ENCODE measurements at regions not wholly inside any gene's neighbourhood (a gene's known extent, or its start where the extent isn't known, plus 50 kb on each side); places are given as distances from the start of the nearest gene placed in this dataset.

GRCh38 chr17:65449495-65449894, 112.0 kb downstream of the AXIN2 start:
- no peak for DNase-seq (ENCODE audit: low spot score in 2 of 2)
- TF ChIP-seq POLR2A (IDR thresholded peaks at IDR 0.05): no peak
- no peak for TF ChIP-seq CTCF (IDR thresholded peaks at IDR 0.05)
- H3K4me3 ChIP-seq (ENCODE audit: low read depth, poor library complexity, severe bottlenecking): no peak overlapping the region
- WGBS, 2 donors: 81 to 91% methylated on average over 4 of the region's 4 CpGs
- intact Hi-C loops (cut with DNase I; ENCODE audit: low total_unique reads): no loop called here

GRCh38 chr17:65447823-65448222, 113.6 kb downstream of the AXIN2 start:
- H3K4me3 ChIP-seq (ENCODE audit: low read depth, poor library complexity, severe bottlenecking): no peak overlapping the region
- TF ChIP-seq CTCF (IDR thresholded peaks at IDR 0.05) (no peak), POLR2A (IDR thresholded peaks at IDR 0.05) (no peak)
- intact Hi-C loops (cut with DNase I; ENCODE audit: low total_unique reads): no loop called here
- WGBS, 2 donors: 0 to 13% methylated on average over 2 of the region's 2 CpGs
- DNase-seq (ENCODE audit: low spot score in 2 of 2): no peak

- intact Hi-C loops (cut with DNase I; ENCODE audit: low total_unique reads): no loop called here
- DNase-seq (ENCODE audit: low spot score in 2 of 2): peak; percentile 67 to 77
- 65 to 71% methylated on average over 6 of the region's 6 CpGs for WGBS, 2 donors
- TF ChIP-seq POLR2A (IDR thresholded peaks at IDR 0.05) (no peak), CTCF (IDR thresholded peaks at IDR 0.05) (no peak)
- H3K4me3 ChIP-seq (ENCODE audit: low read depth, poor library complexity, severe bottlenecking): no peak overlapping the region
These were observed 114.5 kb downstream of the AXIN2 start for GRCh38 chr17:65446838-65447526.

- TF ChIP-seq CTCF (IDR thresholded peaks at IDR 0.05) (no peak), POLR2A (IDR thresholded peaks at IDR 0.05) (no peak)
- H3K4me3 ChIP-seq (ENCODE audit: low read depth, poor library complexity, severe bottlenecking): no peak overlapping the region
- DNase-seq (ENCODE audit: low spot score in 2 of 2): peak in 1 of 2 donors; percentile 36
- 41 to 69% methylated on average over 3 of the region's 3 CpGs for WGBS, 2 donors
- intact Hi-C loops (cut with DNase I; ENCODE audit: low total_unique reads): no loop called here
These were observed 115.4 kb downstream of the AXIN2 start for GRCh38 chr17:65446043-65446442.

- H3K4me3 ChIP-seq (ENCODE audit: low read depth, poor library complexity, severe bottlenecking): no peak overlapping the region
- intact Hi-C loops (cut with DNase I; ENCODE audit: low total_unique reads): no loop called here
- 93 to 94% methylated on average over 5 of the region's 5 CpGs for WGBS, 2 donors
These were observed 117.4 kb downstream of the AXIN2 start for GRCh38 chr17:65444049-65444448.

More at GRCh38 chr17:65444049-65444448, 117.4 kb downstream of the AXIN2 start:
- DNase-seq (ENCODE audit: low spot score in 2 of 2): no peak
- TF ChIP-seq POLR2A (IDR thresholded peaks at IDR 0.05) (no peak), CTCF (IDR thresholded peaks at IDR 0.05) (no peak)
